ENCODE measurements at regions not wholly inside any gene's neighbourhood (a gene's known extent, or its start where the extent isn't known, plus 50 kb on each side); places are given as distances from the start of the nearest gene placed in this dataset.

GRCh38 chr22:48504519-48505140 lies 1323.0 kb downstream of the BRD1 start:
- Histone ChIP-seq H3K4me3 (ENCODE audit: insufficient read depth, low read length, poor library complexity, severe bottlenecking) (no peak overlapping the region), H3K4me2 (ENCODE audit: low read depth, low read length, poor library complexity, severe bottlenecking) (no peak overlapping the region), H4K20me1 (ENCODE audit: low read depth, low read length) (no peaks in the 10 kb centered on the region), H3K9me3 (ENCODE audit: insufficient read depth, low read length) (no peaks in the 10 kb centered on the region), H3K9ac (ENCODE audit: low read length) (no peak overlapping the region), H3K27ac (ENCODE audit: low read depth, low read length) (no peak overlapping the region), H3F3A (ENCODE audit: insufficient read depth) (no peaks in the 10 kb centered on the region), H2AFZ (ENCODE audit: low read depth, low read length, severe bottlenecking) (no peak overlapping the region), H3K79me2 (ENCODE audit: insufficient read depth, low read length) (no peaks in the 10 kb centered on the region), H3K36me3 (ENCODE audit: low read length) (no peaks in the 10 kb centered on the region), H3K27me3 (ENCODE audit: low read length) (no peaks in the 10 kb centered on the region), H3K9me2 (replicated peaks; ENCODE audit: insufficient read depth, low read length) (no peaks in the 10 kb centered on the region)
- TF ChIP-seq, protein P1, sequence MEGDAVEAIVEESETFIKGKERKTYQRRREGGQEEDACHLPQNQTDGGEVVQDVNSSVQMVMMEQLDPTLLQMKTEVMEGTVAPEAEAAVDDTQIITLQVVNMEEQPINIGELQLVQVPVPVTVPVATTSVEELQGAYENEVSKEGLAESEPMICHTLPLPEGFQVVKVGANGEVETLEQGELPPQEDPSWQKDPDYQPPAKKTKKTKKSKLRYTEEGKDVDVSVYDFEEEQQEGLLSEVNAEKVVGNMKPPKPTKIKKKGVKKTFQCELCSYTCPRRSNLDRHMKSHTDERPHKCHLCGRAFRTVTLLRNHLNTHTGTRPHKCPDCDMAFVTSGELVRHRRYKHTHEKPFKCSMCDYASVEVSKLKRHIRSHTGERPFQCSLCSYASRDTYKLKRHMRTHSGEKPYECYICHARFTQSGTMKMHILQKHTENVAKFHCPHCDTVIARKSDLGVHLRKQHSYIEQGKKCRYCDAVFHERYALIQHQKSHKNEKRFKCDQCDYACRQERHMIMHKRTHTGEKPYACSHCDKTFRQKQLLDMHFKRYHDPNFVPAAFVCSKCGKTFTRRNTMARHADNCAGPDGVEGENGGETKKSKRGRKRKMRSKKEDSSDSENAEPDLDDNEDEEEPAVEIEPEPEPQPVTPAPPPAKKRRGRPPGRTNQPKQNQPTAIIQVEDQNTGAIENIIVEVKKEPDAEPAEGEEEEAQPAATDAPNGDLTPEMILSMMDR (IDR thresholded peaks at IDR 0.05; ENCODE audit: insufficient read depth, low read length, poor library complexity, severe bottlenecking) = no peak

DNA sequence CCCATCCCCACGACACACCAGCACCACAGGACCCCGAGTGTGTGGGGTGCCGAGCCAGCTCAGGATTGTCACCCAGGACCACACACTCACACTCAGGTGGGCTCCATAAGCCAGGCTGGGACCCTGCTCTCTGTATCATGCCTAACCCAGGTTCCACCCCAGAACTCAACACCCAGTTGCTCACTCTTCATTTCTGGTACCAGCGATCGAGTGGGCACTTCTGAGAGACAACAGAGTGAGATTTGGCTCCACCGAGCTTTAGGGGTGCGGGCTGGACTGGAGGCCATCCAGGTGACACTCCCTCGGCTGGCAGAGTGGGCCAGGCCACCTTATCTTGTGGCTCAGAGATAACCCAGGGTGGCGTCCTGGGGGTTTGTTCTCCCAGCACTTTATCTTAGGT lies 1323.8 kb downstream of the BRD1 start:
- Histone ChIP-seq H3K27me3 (ENCODE audit: low read length) (no peaks in the 10 kb centered on the region), H3K4me3 (ENCODE audit: insufficient read depth, low read length, poor library complexity, severe bottlenecking) (no peak overlapping the region), H3K9me3 (ENCODE audit: insufficient read depth, low read length) (no peaks in the 10 kb centered on the region), H3K79me2 (ENCODE audit: insufficient read depth, low read length) (no peaks in the 10 kb centered on the region), H2AFZ (ENCODE audit: low read depth, low read length, severe bottlenecking) (no peak overlapping the region), H3K4me2 (ENCODE audit: low read depth, low read length, poor library complexity, severe bottlenecking) (no peak overlapping the region), H3K27ac (ENCODE audit: low read depth, low read length) (no peak overlapping the region), H4K20me1 (ENCODE audit: low read depth, low read length) (no peaks in the 10 kb centered on the region), H3K9me2 (replicated peaks; ENCODE audit: insufficient read depth, low read length) (no peaks in the 10 kb centered on the region), H3K9ac (ENCODE audit: low read length) (no peak overlapping the region), H3K36me3 (ENCODE audit: low read length) (no peaks in the 10 kb centered on the region), H3F3A (ENCODE audit: insufficient read depth) (no peaks in the 10 kb centered on the region)
- TF ChIP-seq EZH2phosphoT487 (conservative IDR thresholded peaks at IDR 0.05; ENCODE audit: low read length) = no peak
- TF ChIP-seq, protein P1 (IDR thresholded peaks at IDR 0.05; ENCODE audit: insufficient read depth, low read length, poor library complexity, severe bottlenecking) = no peak

GRCh38 chr22:48503035-48503625 lies 1324.5 kb downstream of the BRD1 start:
- H3K9me3 ChIP-seq (ENCODE audit: insufficient read depth, low read length) = no peaks in the 10 kb centered on the region
- no peak overlapping the region for H2AFZ ChIP-seq (ENCODE audit: low read depth, low read length, severe bottlenecking)
- no peaks in the 10 kb centered on the region for H3K27me3 ChIP-seq (ENCODE audit: low read length)
- no peaks in the 10 kb centered on the region for H3F3A ChIP-seq (ENCODE audit: insufficient read depth)
- no peaks in the 10 kb centered on the region for H4K20me1 ChIP-seq (ENCODE audit: low read depth, low read length)
- no peaks in the 10 kb centered on the region for H3K9me2 ChIP-seq (replicated peaks; ENCODE audit: insufficient read depth, low read length)
- TF ChIP-seq EZH2phosphoT487 (conservative IDR thresholded peaks at IDR 0.05; ENCODE audit: low read length) = no peak
- TF ChIP-seq, protein P1 (IDR thresholded peaks at IDR 0.05; ENCODE audit: insufficient read depth, low read length, poor library complexity, severe bottlenecking) = no peak
- H3K27ac ChIP-seq (ENCODE audit: low read depth, low read length) = no peak overlapping the region
- no peak overlapping the region for H3K4me2 ChIP-seq (ENCODE audit: low read depth, low read length, poor library complexity, severe bottlenecking)
- H3K4me3 ChIP-seq (ENCODE audit: insufficient read depth, low read length, poor library complexity, severe bottlenecking) = no peak overlapping the region
- no peaks in the 10 kb centered on the region for H3K79me2 ChIP-seq (ENCODE audit: insufficient read depth, low read length)
- H3K9ac ChIP-seq (ENCODE audit: low read length) = no peak overlapping the region
- no peaks in the 10 kb centered on the region for H3K36me3 ChIP-seq (ENCODE audit: low read length)
